ENCODE measurements at regions not wholly inside any gene's neighbourhood (a gene's known extent, or its start where the extent isn't known, plus 50 kb on each side); places are given as distances from the start of the nearest gene placed in this dataset.

GRCh38 chr4:159747983-159748382, 645.1 kb downstream of the RAPGEF2 start:
- no peak for DNase-seq
- H3K9ac ChIP-seq (ENCODE audit: low read length): no peak overlapping the region
- H3K27me3 ChIP-seq (replicated peaks; ENCODE audit: insufficient read depth, low read length): no peaks in the 10 kb centered on the region
- H2AFZ ChIP-seq (ENCODE audit: low read length): no peak overlapping the region
- no peaks in the 10 kb centered on the region for H3F3A ChIP-seq (ENCODE audit: insufficient read depth, low read length)
- no peaks in the 10 kb centered on the region for H4K20me1 ChIP-seq (ENCODE audit: insufficient read depth, low read length)
- H3K9me2 ChIP-seq (replicated peaks; ENCODE audit: insufficient read depth, low read length): no peaks in the 10 kb centered on the region
- no peaks in the 10 kb centered on the region for H3K9me3 ChIP-seq (replicated peaks; ENCODE audit: insufficient read depth, low read length)
- no peaks in the 10 kb centered on the region for H3K4me1 ChIP-seq (ENCODE audit: low read length)
- no peak overlapping the region for H3K4me2 ChIP-seq (ENCODE audit: low read depth, low read length)
- H3K36me3 ChIP-seq (replicated peaks; ENCODE audit: insufficient read depth, low read length): no peaks in the 10 kb centered on the region
- TF ChIP-seq EZH2phosphoT487 (IDR thresholded peaks at IDR 0.05; ENCODE audit: low read length) (no peak), CTCF (IDR thresholded peaks at IDR 0.05; ENCODE audit: low read length) (no peak), EZH2 (optimal IDR thresholded peaks at IDR 0.05; ENCODE audit: low read depth, low read length) (no peak)
- no peak overlapping the region for H3K27ac ChIP-seq (ENCODE audit: low read length)
- no peak overlapping the region for H3K4me3 ChIP-seq (ENCODE audit: low read length)
- H3K79me2 ChIP-seq (ENCODE audit: low read length): no peaks in the 10 kb centered on the region

- no peak overlapping the region for H3K27ac ChIP-seq (ENCODE audit: low read length)
- H3K9me3 ChIP-seq (replicated peaks; ENCODE audit: insufficient read depth, low read length): no peaks in the 10 kb centered on the region
- H3K4me3 ChIP-seq (ENCODE audit: low read length): no peak overlapping the region
- TF ChIP-seq CTCF (IDR thresholded peaks at IDR 0.05; ENCODE audit: low read length) (no peak), EZH2 (optimal IDR thresholded peaks at IDR 0.05; ENCODE audit: low read depth, low read length) (no peak), EZH2phosphoT487 (IDR thresholded peaks at IDR 0.05; ENCODE audit: low read length) (no peak)
- H2AFZ ChIP-seq (ENCODE audit: low read length): no peak overlapping the region
- no peak for DNase-seq
- no peaks in the 10 kb centered on the region for H3K36me3 ChIP-seq (replicated peaks; ENCODE audit: insufficient read depth, low read length)
- no peaks in the 10 kb centered on the region for H3K27me3 ChIP-seq (replicated peaks; ENCODE audit: insufficient read depth, low read length)
- H3K9me2 ChIP-seq (replicated peaks; ENCODE audit: insufficient read depth, low read length): no peaks in the 10 kb centered on the region
- H3K4me2 ChIP-seq (ENCODE audit: low read depth, low read length): no peak overlapping the region
- no peaks in the 10 kb centered on the region for H4K20me1 ChIP-seq (ENCODE audit: insufficient read depth, low read length)
- H3K79me2 ChIP-seq (ENCODE audit: low read length): no peaks in the 10 kb centered on the region
- no peaks in the 10 kb centered on the region for H3K4me1 ChIP-seq (ENCODE audit: low read length)
- H3K9ac ChIP-seq (ENCODE audit: low read length): no peak overlapping the region
- H3F3A ChIP-seq (ENCODE audit: insufficient read depth, low read length): no peaks in the 10 kb centered on the region
Observed at GRCh38 chr4:159748834-159749444, 646.1 kb downstream of the RAPGEF2 start.

GRCh38 chr4:159757499-159757898, 654.6 kb downstream of the RAPGEF2 start:
- no peaks in the 10 kb centered on the region for H3K27me3 ChIP-seq (replicated peaks; ENCODE audit: insufficient read depth, low read length)
- H3F3A ChIP-seq (ENCODE audit: insufficient read depth, low read length): no peaks in the 10 kb centered on the region
- H3K4me2 ChIP-seq (ENCODE audit: low read depth, low read length): no peak overlapping the region
- H3K4me1 ChIP-seq (ENCODE audit: low read length): no peaks in the 10 kb centered on the region
- no peaks in the 10 kb centered on the region for H3K36me3 ChIP-seq (replicated peaks; ENCODE audit: insufficient read depth, low read length)
- H3K9me3 ChIP-seq (replicated peaks; ENCODE audit: insufficient read depth, low read length): no peaks in the 10 kb centered on the region
- no peak overlapping the region for H3K4me3 ChIP-seq (ENCODE audit: low read length)
- DNase-seq: no peak
- no peak overlapping the region for H3K27ac ChIP-seq (ENCODE audit: low read length)
- H2AFZ ChIP-seq (ENCODE audit: low read length): no peak overlapping the region
- H3K79me2 ChIP-seq (ENCODE audit: low read length): no peaks in the 10 kb centered on the region
- TF ChIP-seq EZH2phosphoT487 (IDR thresholded peaks at IDR 0.05; ENCODE audit: low read length) (no peak), CTCF (IDR thresholded peaks at IDR 0.05; ENCODE audit: low read length) (no peak)
- H3K9me2 ChIP-seq (replicated peaks; ENCODE audit: insufficient read depth, low read length): no peaks in the 10 kb centered on the region
- H3K9ac ChIP-seq (ENCODE audit: low read length): no peak overlapping the region
- H4K20me1 ChIP-seq (ENCODE audit: insufficient read depth, low read length): no peaks in the 10 kb centered on the region

Data from MM.1S (cell line).